ENCODE measurements at regions not wholly inside any gene's neighbourhood (a gene's known extent, or its start where the extent isn't known, plus 50 kb on each side); places are given as distances from the start of the nearest gene placed in this dataset.

GRCh38 chr1:245025525-245025924, 129.3 kb upstream of the KIF26B start:
- TF ChIP-seq, protein P1, sequence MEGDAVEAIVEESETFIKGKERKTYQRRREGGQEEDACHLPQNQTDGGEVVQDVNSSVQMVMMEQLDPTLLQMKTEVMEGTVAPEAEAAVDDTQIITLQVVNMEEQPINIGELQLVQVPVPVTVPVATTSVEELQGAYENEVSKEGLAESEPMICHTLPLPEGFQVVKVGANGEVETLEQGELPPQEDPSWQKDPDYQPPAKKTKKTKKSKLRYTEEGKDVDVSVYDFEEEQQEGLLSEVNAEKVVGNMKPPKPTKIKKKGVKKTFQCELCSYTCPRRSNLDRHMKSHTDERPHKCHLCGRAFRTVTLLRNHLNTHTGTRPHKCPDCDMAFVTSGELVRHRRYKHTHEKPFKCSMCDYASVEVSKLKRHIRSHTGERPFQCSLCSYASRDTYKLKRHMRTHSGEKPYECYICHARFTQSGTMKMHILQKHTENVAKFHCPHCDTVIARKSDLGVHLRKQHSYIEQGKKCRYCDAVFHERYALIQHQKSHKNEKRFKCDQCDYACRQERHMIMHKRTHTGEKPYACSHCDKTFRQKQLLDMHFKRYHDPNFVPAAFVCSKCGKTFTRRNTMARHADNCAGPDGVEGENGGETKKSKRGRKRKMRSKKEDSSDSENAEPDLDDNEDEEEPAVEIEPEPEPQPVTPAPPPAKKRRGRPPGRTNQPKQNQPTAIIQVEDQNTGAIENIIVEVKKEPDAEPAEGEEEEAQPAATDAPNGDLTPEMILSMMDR (IDR thresholded peaks at IDR 0.05; ENCODE audit: low read depth, low read length) = no peak
- no peak for TF ChIP-seq EZH2phosphoT487 (IDR thresholded peaks at IDR 0.05; ENCODE audit: low read depth)
